Peyer's patch (tissue), 4 donors: ENCODE measurements at regions not wholly inside any gene's neighbourhood (a gene's known extent, or its start where the extent isn't known, plus 50 kb on each side); places are given as distances from the start of the nearest gene placed in this dataset.

Experiments
- DNase-seq, 3 donors: peaks; one replicate each; pipeline ENCODE4 v3.0.0-alpha.2; 2017 to 2019
- H3K27ac ChIP-seq, 4 donors: fragments of 200-600 bp; sonication (generic); one replicate each; pipeline ENCODE4 v1.5.1; 2016 to 2019
- H3K27me3 ChIP-seq, 2 donors: fragments of 200-600 bp; sonication (generic); one replicate each; pipeline ENCODE4 v1.5.1; 2019
- H3K36me3 ChIP-seq, 3 donors: fragments of 200-600 bp; sonication (generic); one replicate each; pipeline ENCODE4 v1.5.1; 2016 to 2019
- H3K4me1 ChIP-seq, 4 donors: fragments of 200-600 bp; sonication (generic); one replicate each; pipeline ENCODE4 v1.5.1; 2016 to 2019
- H3K4me3 ChIP-seq, 4 donors: fragments of 200-600 bp; sonication (generic); 1 replicate in 3 of 4; 2 replicates in 1 of 4; pipeline ENCODE4 v1.5.1; 2016 to 2019; ENCODE audit warnings: mild to moderate bottlenecking in 1 of 4
- H3K9me3 ChIP-seq, 4 donors: fragments of 200-600 bp; sonication (generic); one replicate each; pipeline ENCODE4 v1.5.1; 2016 to 2019; ENCODE audit warnings: mild to moderate bottlenecking in 1 of 4
- CTCF ChIP-seq, 6 experiments: fragments of 450-650 bp in 4 of 6; fragments of 200-600 bp in 2 of 6; sonication (generic) in 1 of 6; IDR thresholded peaks; one replicate each; pipeline ENCODE4 v1.5.1; 2017 to 2019; ENCODE audit warnings: antibody characterized with exemption in 6 of 6, mild to moderate bottlenecking in 3 of 6, moderate library complexity in 1 of 6
- POLR2A ChIP-seq, 2 donors: fragments of 450-650 bp; IDR thresholded peaks; one replicate each; pipeline ENCODE4 v1.5.1; 2017; ENCODE audit warnings: antibody characterized with exemption in 2 of 2, mild to moderate bottlenecking in 2 of 2, moderate library complexity in 2 of 2

GRCh38 chr12:92487138-92487485 is 215.7 kb upstream of the PLEKHG7 start:
- H3K9me3 ChIP-seq, result no peaks in the 10 kb centered on the region
- no peak for DNase-seq
- no peak overlapping the region for H3K4me3 ChIP-seq
- TF ChIP-seq POLR2A (IDR thresholded peaks at IDR 0.05), result no peak
- TF ChIP-seq CTCF (IDR thresholded peaks at IDR 0.05), result no peak
- H3K4me1 ChIP-seq, result peaks cover 0 to 5% (median 0%) of the 10 kb centered on the region in 4 donors
- H3K27ac ChIP-seq, result peak overlapping the region in 2 of 4 donors; percentile 15 to 61
- H3K36me3 ChIP-seq, result no peaks in the 10 kb centered on the region
- no peaks in the 10 kb centered on the region for H3K27me3 ChIP-seq

- H3K36me3 ChIP-seq, result no peaks in the 10 kb centered on the region
- TF ChIP-seq CTCF (IDR thresholded peaks at IDR 0.05), result no peak
- no peak for TF ChIP-seq POLR2A (IDR thresholded peaks at IDR 0.05)
- no peaks in the 10 kb centered on the region for H3K27me3 ChIP-seq
- no peak for DNase-seq
- H3K9me3 ChIP-seq, result no peaks in the 10 kb centered on the region
- peak overlapping the region in 2 of 4 donors; percentile 15 to 61 for H3K27ac ChIP-seq
- H3K4me3 ChIP-seq, result no peak overlapping the region
- H3K4me1 ChIP-seq, result peaks cover 0 to 5% (median 0%) of the 10 kb centered on the region in 4 donors
Measured at GRCh38 chr12:92486443-92487137, 216.2 kb upstream of the PLEKHG7 start.

GRCh38 chr12:92485351-92486348 is 217.1 kb upstream of the PLEKHG7 start:
- no peaks in the 10 kb centered on the region for H3K9me3 ChIP-seq

GRCh38 chr12:92482599-92482998 is 220.2 kb upstream of the PLEKHG7 start:
- DNase-seq, result no peak
- H3K4me3 ChIP-seq, result no peak overlapping the region
- TF ChIP-seq CTCF (IDR thresholded peaks at IDR 0.05) (no peak), POLR2A (IDR thresholded peaks at IDR 0.05) (no peak)
- H3K9me3 ChIP-seq, result no peaks in the 10 kb centered on the region
- H3K27ac ChIP-seq, result no peak overlapping the region
- H3K36me3 ChIP-seq, result no peaks in the 10 kb centered on the region
- no peaks in the 10 kb centered on the region for H3K27me3 ChIP-seq
- peaks cover 0 to 5% (median 0%) of the 10 kb centered on the region in 4 donors for H3K4me1 ChIP-seq

More at GRCh38 chr12:92485351-92486348, 217.1 kb upstream of the PLEKHG7 start:
- Histone ChIP-seq H3K36me3 (no peaks in the 10 kb centered on the region), H3K4me3 (no peak overlapping the region), H3K27me3 (no peaks in the 10 kb centered on the region), H3K27ac (peak overlapping the region in 2 of 4 donors; percentile 23 to 61), H3K4me1 (peaks cover 0 to 5% (median 0%) of the 10 kb centered on the region in 4 donors)
- TF ChIP-seq POLR2A (IDR thresholded peaks at IDR 0.05), result no peak
- no peak for TF ChIP-seq CTCF (IDR thresholded peaks at IDR 0.05)
- no peak for DNase-seq

GRCh38 chr12:92481066-92481465 is 221.7 kb upstream of the PLEKHG7 start:
- DNase-seq, result no peak
- Histone ChIP-seq H3K4me3 (no peak overlapping the region), H3K4me1 (peaks cover 0 to under 1% (median 0%) of the 10 kb centered on the region in 4 donors), H3K9me3 (no peaks in the 10 kb centered on the region), H3K36me3 (no peaks in the 10 kb centered on the region), H3K27me3 (no peaks in the 10 kb centered on the region), H3K27ac (no peak overlapping the region)
- no peak for TF ChIP-seq POLR2A (IDR thresholded peaks at IDR 0.05)
- no peak for TF ChIP-seq CTCF (IDR thresholded peaks at IDR 0.05)
